ENCODE measurements at regions not wholly inside any gene's neighbourhood (a gene's known extent, or its start where the extent isn't known, plus 50 kb on each side); places are given as distances from the start of the nearest gene placed in this dataset.
A peak's percentile ranks its signal among the peaks of the same experiment; 100 is the strongest.

GRCh38 chr17:77665833-77666232 is 292.7 kb upstream of the TNRC6C start (continued):
- TF ChIP-seq ZBTB49 (CRISPR knock-in tag; IDR thresholded peaks at IDR 0.05; ENCODE audit: borderline replicate concordance), result no peak
- no peak for TF ChIP-seq E4F1 (CRISPR knock-in tag; IDR thresholded peaks at IDR 0.05; ENCODE audit: borderline replicate concordance)
- TF ChIP-seq ZNF318 (IDR thresholded peaks at IDR 0.05; ENCODE audit: borderline replicate concordance in 1 of 2, low read depth in 1 of 2), result 0 out of 4 replicates have a peak, but pooled peaks of 1 of the 2 experiments have one; percentile 45
- no peak for TF ChIP-seq STAT6 (CRISPR knock-in tag; IDR thresholded peaks at IDR 0.05)
- no peak for TF ChIP-seq ATF7 (IDR thresholded peaks at IDR 0.05)
- TF ChIP-seq PCBP1 (IDR thresholded peaks at IDR 0.05; ENCODE audit: low read depth, low read length, poor library complexity, severe bottlenecking), result no peak
- TF ChIP-seq ELK1 (CRISPR knock-in tag; IDR thresholded peaks at IDR 0.05), result no peak
- no peak for TF ChIP-seq E2F4 (CRISPR knock-in tag; IDR thresholded peaks at IDR 0.05; ENCODE audit: low read depth)
